Thymus (tissue), 11 donors: ENCODE measurements at regions not wholly inside any gene's neighbourhood (a gene's known extent, or its start where the extent isn't known, plus 50 kb on each side); places are given as distances from the start of the nearest gene placed in this dataset.

ENCODE experiments used
- DNase-seq, 9 donors: peaks; one replicate each; pipeline ENCODE4 v3.0.0-alpha.2; 2013; ENCODE audit warnings: low spot score in 9 of 9, low read depth in 6 of 9, missing footprints in 1 of 9
- H3K27ac ChIP-seq, 2 donors: one replicate each; pipeline ENCODE4 v1.5.1; 2013; ENCODE audit warnings: control low read depth in 1 of 2, low read depth in 1 of 2, low read length in 1 of 2, mild to moderate bottlenecking in 1 of 2, moderate library complexity in 1 of 2
- H3K27me3 ChIP-seq, 2 donors: one replicate each; pipeline ENCODE4 v1.5.1; 2013; ENCODE audit warnings: low read length in 1 of 2; ENCODE audit not compliant: control insufficient read depth in 2 of 2, insufficient read depth in 1 of 2
- H3K36me3 ChIP-seq, 2 donors: one replicate each; pipeline ENCODE4 v1.5.1; 2013; ENCODE audit warnings: low read length in 1 of 2, mild to moderate bottlenecking in 1 of 2, moderate library complexity in 1 of 2; ENCODE audit not compliant: control insufficient read depth in 2 of 2, insufficient read depth in 2 of 2
- H3K4me1 ChIP-seq, 2 donors: one replicate each; pipeline ENCODE4 v1.5.1; 2013; ENCODE audit warnings: low read length in 2 of 2; ENCODE audit not compliant: control insufficient read depth in 2 of 2, insufficient read depth in 2 of 2
- H3K4me3 ChIP-seq, 2 donors: one replicate each; pipeline ENCODE4 v1.5.1; 2013; ENCODE audit warnings: low read length in 2 of 2, control low read depth in 1 of 2, mild to moderate bottlenecking in 1 of 2
- H3K9me3 ChIP-seq, 2 donors: one replicate each; pipeline ENCODE4 v1.5.1; 2013; ENCODE audit warnings: low read length in 1 of 2, mild to moderate bottlenecking in 1 of 2; ENCODE audit not compliant: control insufficient read depth in 2 of 2, insufficient read depth in 1 of 2
- WGBS: extraction: QIAGEN DNeasy Blood & Tissue Kit; methylation state at CpG from one replicate; pipeline ENCODE4 v1.1.7; 2013; 5-methylcytosine and 5-hydroxymethylcytosine counted together
- donor health status: healthy.

GRCh38 chr20:39607141-39607540 is 645.0 kb downstream of the DHX35 start:
- H3K36me3 ChIP-seq: no peaks in the 10 kb centered on the region
- no peaks in the 10 kb centered on the region for H3K27me3 ChIP-seq
- DNase-seq: no peak
- H3K27ac ChIP-seq: no peak overlapping the region
- H3K9me3 ChIP-seq: no peaks in the 10 kb centered on the region
- WGBS: 65% methylated on average over 1 of the region's 1 CpG
- H3K4me3 ChIP-seq: no peak overlapping the region
- H3K4me1 ChIP-seq: no peaks in the 10 kb centered on the region

- no peak for DNase-seq
Measured at GRCh38 chr20:39605908-39606307, 643.8 kb downstream of the DHX35 start.

GRCh38 chr20:39605361-39605760 is 643.2 kb downstream of the DHX35 start:
- no peaks in the 10 kb centered on the region for H3K9me3 ChIP-seq
- no peak for DNase-seq
- no peaks in the 10 kb centered on the region for H3K27me3 ChIP-seq
- no peak overlapping the region for H3K27ac ChIP-seq
- H3K4me3 ChIP-seq: no peak overlapping the region
- H3K4me1 ChIP-seq: no peaks in the 10 kb centered on the region
- H3K36me3 ChIP-seq: no peaks in the 10 kb centered on the region
- WGBS: 97% methylated on average over 2 of the region's 2 CpGs

More at GRCh38 chr20:39605908-39606307, 643.8 kb downstream of the DHX35 start:
- Histone ChIP-seq H3K27me3 (no peaks in the 10 kb centered on the region), H3K4me3 (no peak overlapping the region), H3K36me3 (no peaks in the 10 kb centered on the region), H3K9me3 (no peaks in the 10 kb centered on the region), H3K4me1 (no peaks in the 10 kb centered on the region), H3K27ac (no peak overlapping the region)
- WGBS: 86% methylated on average over 3 of the region's 3 CpGs

- 96% methylated on average over 7 of the region's 7 CpGs for WGBS
- H3K9me3 ChIP-seq: no peaks in the 10 kb centered on the region
- H3K4me3 ChIP-seq: no peak overlapping the region
- no peaks in the 10 kb centered on the region for H3K4me1 ChIP-seq
- no peak for DNase-seq
- H3K27ac ChIP-seq: no peak overlapping the region
- no peaks in the 10 kb centered on the region for H3K36me3 ChIP-seq
- no peaks in the 10 kb centered on the region for H3K27me3 ChIP-seq
Measured at GRCh38 chr20:39603219-39603618, 641.1 kb downstream of the DHX35 start.

GRCh38 chr20:39602649-39603048 is 640.5 kb downstream of the DHX35 start:
- no peak overlapping the region for H3K4me3 ChIP-seq
- no peaks in the 10 kb centered on the region for H3K9me3 ChIP-seq
- WGBS: 17% methylated on average over 2 of the region's 2 CpGs
- no peaks in the 10 kb centered on the region for H3K36me3 ChIP-seq
- no peaks in the 10 kb centered on the region for H3K27me3 ChIP-seq
- H3K4me1 ChIP-seq: no peaks in the 10 kb centered on the region
- H3K27ac ChIP-seq: no peak overlapping the region
- DNase-seq: no peak

- no peak for DNase-seq
- no peaks in the 10 kb centered on the region for H3K27me3 ChIP-seq
- H3K4me3 ChIP-seq: no peak overlapping the region
- WGBS: 90% methylated on average over 3 of the region's 3 CpGs
- no peak overlapping the region for H3K27ac ChIP-seq
- H3K4me1 ChIP-seq: no peaks in the 10 kb centered on the region
- no peaks in the 10 kb centered on the region for H3K36me3 ChIP-seq
- H3K9me3 ChIP-seq: no peaks in the 10 kb centered on the region
Measured at GRCh38 chr20:39600871-39601270, 638.7 kb downstream of the DHX35 start.

GRCh38 chr20:39600156-39600555 is 638.0 kb downstream of the DHX35 start:
- H3K36me3 ChIP-seq: no peaks in the 10 kb centered on the region
- no peak overlapping the region for H3K4me3 ChIP-seq
- DNase-seq: no peak
- no peaks in the 10 kb centered on the region for H3K9me3 ChIP-seq
- 81% methylated on average over 1 of the region's 1 CpG for WGBS
- no peak overlapping the region for H3K27ac ChIP-seq
- H3K4me1 ChIP-seq: no peaks in the 10 kb centered on the region
- H3K27me3 ChIP-seq: no peaks in the 10 kb centered on the region

- no peaks in the 10 kb centered on the region for H3K27me3 ChIP-seq
- H3K9me3 ChIP-seq: no peaks in the 10 kb centered on the region
- 87% methylated on average over 6 of the region's 6 CpGs for WGBS
- no peaks in the 10 kb centered on the region for H3K36me3 ChIP-seq
- DNase-seq: no peak
- H3K4me1 ChIP-seq: no peaks in the 10 kb centered on the region
- H3K27ac ChIP-seq: no peak overlapping the region
- no peak overlapping the region for H3K4me3 ChIP-seq
Measured at GRCh38 chr20:39596554-39596953, 634.4 kb downstream of the DHX35 start.

- H3K27me3 ChIP-seq: no peaks in the 10 kb centered on the region
- H3K4me1 ChIP-seq: no peaks in the 10 kb centered on the region
- WGBS: 83% methylated on average over 7 of the region's 7 CpGs
- DNase-seq: no peak
- H3K9me3 ChIP-seq: no peaks in the 10 kb centered on the region
- H3K36me3 ChIP-seq: no peaks in the 10 kb centered on the region
- no peak overlapping the region for H3K4me3 ChIP-seq
- H3K27ac ChIP-seq: no peak overlapping the region
Measured at GRCh38 chr20:39592371-39592770, 630.2 kb downstream of the DHX35 start.

GRCh38 chr20:39588148-39588757 is 626.1 kb downstream of the DHX35 start:
- no peaks in the 10 kb centered on the region for H3K9me3 ChIP-seq
- H3K27me3 ChIP-seq: no peaks in the 10 kb centered on the region
- H3K36me3 ChIP-seq: no peaks in the 10 kb centered on the region
- DNase-seq: no peak
- no peak overlapping the region for H3K4me3 ChIP-seq
- H3K27ac ChIP-seq: no peak overlapping the region
- no peaks in the 10 kb centered on the region for H3K4me1 ChIP-seq
- WGBS: 11% methylated on average over 5 of the region's 5 CpGs
